ENCODE measurements at regions not wholly inside any gene's neighbourhood (a gene's known extent, or its start where the extent isn't known, plus 50 kb on each side); places are given as distances from the start of the nearest gene placed in this dataset.
A peak's percentile ranks its signal among the peaks of the same experiment; 100 is the strongest.

GRCh38 chr5:28580616-28581015, 1542.2 kb upstream of the CDH9 start:
- no peak overlapping the region for H3K27ac ChIP-seq (ENCODE audit: low read depth, low read length)
- no peaks in the 10 kb centered on the region for H3K9me2 ChIP-seq (replicated peaks; ENCODE audit: control insufficient read depth, low read length)
- no peaks in the 10 kb centered on the region for H3F3A ChIP-seq (ENCODE audit: control insufficient read depth, insufficient read depth)
- no peaks in the 10 kb centered on the region for H3K79me2 ChIP-seq (ENCODE audit: control insufficient read depth, low read length)
- no peaks in the 10 kb centered on the region for H3K27me3 ChIP-seq (ENCODE audit: control insufficient read depth, low read length)
- no peaks in the 10 kb centered on the region for H3K36me3 ChIP-seq (ENCODE audit: control insufficient read depth, low read length)
- peaks cover 8% of the 10 kb centered on the region for H3K4me1 ChIP-seq (ENCODE audit: control insufficient read depth, low read length)
- peaks cover 3% of the 10 kb centered on the region; the same call in 1 of the 2 replicates for H3K9me3 ChIP-seq (ENCODE audit: control insufficient read depth, insufficient read depth, low read length)
- no peaks in the 10 kb centered on the region for H4K20me1 ChIP-seq (ENCODE audit: control insufficient read depth, insufficient read depth, low read depth, low read length)
- TF ChIP-seq EZH2phosphoT487 (IDR thresholded peaks at IDR 0.05; ENCODE audit: borderline replicate concordance, low read length) (no peak), CTCF (IDR thresholded peaks at IDR 0.05; ENCODE audit: low read depth, low read length, poor library complexity, severe bottlenecking) (no peak)
- no peak overlapping the region for H3K4me3 ChIP-seq (ENCODE audit: low read length)
- H3K4me2 ChIP-seq (ENCODE audit: low read length): no peak overlapping the region

- H3K9me2 ChIP-seq (replicated peaks; ENCODE audit: control insufficient read depth, low read length): no peaks in the 10 kb centered on the region
- H3K4me3 ChIP-seq (ENCODE audit: low read length): no peak overlapping the region
- no peaks in the 10 kb centered on the region for H4K20me1 ChIP-seq (ENCODE audit: control insufficient read depth, insufficient read depth, low read depth, low read length)
- TF ChIP-seq EZH2phosphoT487 (IDR thresholded peaks at IDR 0.05; ENCODE audit: borderline replicate concordance, low read length) (no peak), CTCF (IDR thresholded peaks at IDR 0.05; ENCODE audit: low read depth, low read length, poor library complexity, severe bottlenecking) (peak; percentile 26)
- H3K36me3 ChIP-seq (ENCODE audit: control insufficient read depth, low read length): no peaks in the 10 kb centered on the region
- H3K4me2 ChIP-seq (ENCODE audit: low read length): no peak overlapping the region
- H3K27me3 ChIP-seq (ENCODE audit: control insufficient read depth, low read length): no peaks in the 10 kb centered on the region
- peaks cover 8% of the 10 kb centered on the region for H3K4me1 ChIP-seq (ENCODE audit: control insufficient read depth, low read length)
- peaks cover 3% of the 10 kb centered on the region; the same call in 1 of the 2 replicates for H3K9me3 ChIP-seq (ENCODE audit: control insufficient read depth, insufficient read depth, low read length)
- H3K79me2 ChIP-seq (ENCODE audit: control insufficient read depth, low read length): no peaks in the 10 kb centered on the region
- no peak overlapping the region for H3K27ac ChIP-seq (ENCODE audit: low read depth, low read length)
- H3F3A ChIP-seq (ENCODE audit: control insufficient read depth, insufficient read depth): no peaks in the 10 kb centered on the region
These were observed 1537.6 kb upstream of the CDH9 start for GRCh38 chr5:28576022-28576421.

GRCh38 chr5:28575368-28575767, 1537.0 kb upstream of the CDH9 start:
- no peaks in the 10 kb centered on the region for H4K20me1 ChIP-seq (ENCODE audit: control insufficient read depth, insufficient read depth, low read depth, low read length)

More at GRCh38 chr5:28575368-28575767, 1537.0 kb upstream of the CDH9 start:
- Histone ChIP-seq H3K4me2 (ENCODE audit: low read length) (no peak overlapping the region), H3K9me3 (ENCODE audit: control insufficient read depth, insufficient read depth, low read length) (peaks cover 3% of the 10 kb centered on the region; the same call in 1 of the 2 replicates), H3K4me3 (ENCODE audit: low read length) (no peak overlapping the region), H3K9me2 (replicated peaks; ENCODE audit: control insufficient read depth, low read length) (no peaks in the 10 kb centered on the region), H3K4me1 (ENCODE audit: control insufficient read depth, low read length) (peaks cover 1% of the 10 kb centered on the region; the same call in 1 of the 2 replicates), H3F3A (ENCODE audit: control insufficient read depth, insufficient read depth) (no peaks in the 10 kb centered on the region), H3K79me2 (ENCODE audit: control insufficient read depth, low read length) (no peaks in the 10 kb centered on the region), H3K36me3 (ENCODE audit: control insufficient read depth, low read length) (no peaks in the 10 kb centered on the region), H3K27ac (ENCODE audit: low read depth, low read length) (no peak overlapping the region), H3K27me3 (ENCODE audit: control insufficient read depth, low read length) (no peaks in the 10 kb centered on the region)
- TF ChIP-seq CTCF (IDR thresholded peaks at IDR 0.05; ENCODE audit: low read depth, low read length, poor library complexity, severe bottlenecking): no peak
- TF ChIP-seq EZH2phosphoT487 (IDR thresholded peaks at IDR 0.05; ENCODE audit: borderline replicate concordance, low read length): no peak
